ENCODE measurements at regions not wholly inside any gene's neighbourhood (a gene's known extent, or its start where the extent isn't known, plus 50 kb on each side); places are given as distances from the start of the nearest gene placed in this dataset.
"Not testable (repeated sequence)": the region's sequence is repeated elsewhere in the genome, so short reads cannot be mapped to it uniquely, and the experiment has no call there.

DNA sequence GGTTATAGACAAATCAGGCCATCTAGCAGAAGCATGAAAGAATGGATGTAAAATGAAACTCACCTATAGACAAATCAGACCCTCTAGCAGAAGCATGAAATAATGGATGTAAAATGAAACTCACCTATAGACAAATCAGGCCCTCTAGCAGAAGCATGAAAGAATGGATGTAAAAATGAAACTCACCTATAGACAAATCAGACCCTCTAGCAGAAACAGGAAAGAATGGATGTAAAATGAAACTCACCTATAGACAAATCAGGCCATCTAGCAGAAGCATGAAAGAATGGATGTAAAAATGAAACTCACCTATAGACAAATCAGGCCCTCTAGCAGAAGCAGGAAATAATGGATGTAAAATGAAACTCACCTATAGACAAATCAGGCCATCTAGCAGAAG is 137.9 kb downstream of the ASMT start:
- H3K4me2 ChIP-seq (ENCODE audit: control insufficient read depth, insufficient read depth); DNase-seq (ENCODE audit: low read depth, low spot score); SMC1A ChIA-PET (ENCODE audit: uncharacterized antibody, unreplicated experiment); H3K4me1 ChIP-seq (ENCODE audit: control insufficient read depth, insufficient read depth, low read length); intact Hi-C loops (cut with micrococcal nuclease; ENCODE audit: unreplicated experiment); H3K9ac ChIP-seq (ENCODE audit: control insufficient read depth, insufficient read depth, low read length); H3K79me2 ChIP-seq (ENCODE audit: control insufficient read depth, insufficient read depth, low read length); H2AFZ ChIP-seq (ENCODE audit: control insufficient read depth, low read depth, low read length); in situ Hi-C loops (cut with MboI); H3K36me3 ChIP-seq (ENCODE audit: control insufficient read depth in 2 of 2, insufficient read depth in 2 of 2, low read length in 1 of 2); H3K9me3 ChIP-seq (replicated peaks; ENCODE audit: control insufficient read depth, insufficient read depth, low read length); BruUV-seq (replicated peaks); RAD21 ChIA-PET (ENCODE audit: unreplicated experiment); H3K27ac ChIP-seq (ENCODE audit: control insufficient read depth, insufficient read depth); H3K4me3 ChIP-seq; H4K20me1 ChIP-seq (ENCODE audit: control insufficient read depth, insufficient read depth); H3K27me3 ChIP-seq (replicated peaks in 1 of 2; ENCODE audit: control insufficient read depth in 2 of 2, insufficient read depth in 2 of 2, low read length in 1 of 2); CTCF ChIA-PET; POLR2A ChIA-PET; ATAC-seq: not testable (repeated sequence)
- FAIRE-seq = peak; percentile 27
- TF ChIP-seq, protein P1, sequence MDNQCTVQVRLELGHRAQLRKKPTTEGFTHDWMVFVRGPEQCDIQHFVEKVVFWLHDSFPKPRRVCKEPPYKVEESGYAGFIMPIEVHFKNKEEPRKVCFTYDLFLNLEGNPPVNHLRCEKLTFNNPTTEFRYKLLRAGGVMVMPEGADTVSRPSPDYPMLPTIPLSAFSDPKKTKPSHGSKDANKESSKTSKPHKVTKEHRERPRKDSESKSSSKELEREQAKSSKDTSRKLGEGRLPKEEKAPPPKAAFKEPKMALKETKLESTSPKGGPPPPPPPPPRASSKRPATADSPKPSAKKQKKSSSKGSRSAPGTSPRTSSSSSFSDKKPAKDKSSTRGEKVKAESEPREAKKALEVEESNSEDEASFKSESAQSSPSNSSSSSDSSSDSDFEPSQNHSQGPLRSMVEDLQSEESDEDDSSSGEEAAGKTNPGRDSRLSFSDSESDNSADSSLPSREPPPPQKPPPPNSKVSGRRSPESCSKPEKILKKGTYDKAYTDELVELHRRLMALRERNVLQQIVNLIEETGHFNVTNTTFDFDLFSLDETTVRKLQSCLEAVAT (IDR thresholded peaks at IDR 0.05) = peak; percentile 99

DNA sequence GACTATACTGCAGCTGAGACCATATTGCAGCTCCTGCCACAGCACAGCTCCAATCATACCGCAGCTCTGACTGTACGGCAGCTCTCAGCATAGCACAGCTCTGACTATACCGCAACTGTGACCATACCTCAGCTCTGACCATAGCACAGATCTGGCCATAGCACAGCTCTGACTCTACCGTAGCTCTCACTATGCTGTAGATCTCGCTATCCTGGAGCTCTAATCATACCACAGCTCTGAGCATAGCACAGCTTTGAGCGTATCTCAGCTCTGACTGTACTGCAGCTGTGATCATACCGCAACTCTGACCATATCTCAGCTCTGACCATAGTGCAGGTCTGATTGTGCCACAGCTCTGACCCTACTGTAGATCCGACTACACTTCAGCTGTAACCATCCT is 139.2 kb downstream of the ASMT start:
- FAIRE-seq = no peak
- no TSS peak for BruUV-seq (replicated peaks)
- RAD21 ChIA-PET (ENCODE audit: unreplicated experiment) = no interaction called here
- POLR2A ChIA-PET = no interaction called here
- CTCF ChIA-PET = no interaction called here
- Histone ChIP-seq H3K4me2 (ENCODE audit: control insufficient read depth, insufficient read depth) (no peak overlapping the region), H3K27ac (ENCODE audit: control insufficient read depth, insufficient read depth) (no peak overlapping the region), H3K4me3 (no peak overlapping the region), H3K36me3 (ENCODE audit: control insufficient read depth in 2 of 2, insufficient read depth in 2 of 2, low read length in 1 of 2) (no peaks in the 10 kb centered on the region), H3K9me3 (replicated peaks; ENCODE audit: control insufficient read depth, insufficient read depth, low read length) (no peaks in the 10 kb centered on the region; the same call in 2 of the 3 replicates), H3K79me2 (ENCODE audit: control insufficient read depth, insufficient read depth, low read length) (no peaks in the 10 kb centered on the region), H3K4me1 (ENCODE audit: control insufficient read depth, insufficient read depth, low read length) (no peaks in the 10 kb centered on the region), H3K27me3 (replicated peaks in 1 of 2; ENCODE audit: control insufficient read depth in 2 of 2, insufficient read depth in 2 of 2, low read length in 1 of 2) (no peaks in the 10 kb centered on the region), H4K20me1 (ENCODE audit: control insufficient read depth, insufficient read depth) (no peaks in the 10 kb centered on the region), H2AFZ (ENCODE audit: control insufficient read depth, low read depth, low read length) (no peak overlapping the region), H3K9ac (ENCODE audit: control insufficient read depth, insufficient read depth, low read length) (no peak overlapping the region)
- TF ChIP-seq GABPA (IDR thresholded peaks at IDR 0.05; ENCODE audit: low read depth) (no peak), IKZF1 (conservative IDR thresholded peaks at IDR 0.05) (no peak), ZNF217 (IDR thresholded peaks at IDR 0.05) (no peak), FOXK2 (IDR thresholded peaks at IDR 0.05) (no peak), STAT1 (conservative IDR thresholded peaks at IDR 0.05) (no peak)
- TF ChIP-seq, protein P2, sequence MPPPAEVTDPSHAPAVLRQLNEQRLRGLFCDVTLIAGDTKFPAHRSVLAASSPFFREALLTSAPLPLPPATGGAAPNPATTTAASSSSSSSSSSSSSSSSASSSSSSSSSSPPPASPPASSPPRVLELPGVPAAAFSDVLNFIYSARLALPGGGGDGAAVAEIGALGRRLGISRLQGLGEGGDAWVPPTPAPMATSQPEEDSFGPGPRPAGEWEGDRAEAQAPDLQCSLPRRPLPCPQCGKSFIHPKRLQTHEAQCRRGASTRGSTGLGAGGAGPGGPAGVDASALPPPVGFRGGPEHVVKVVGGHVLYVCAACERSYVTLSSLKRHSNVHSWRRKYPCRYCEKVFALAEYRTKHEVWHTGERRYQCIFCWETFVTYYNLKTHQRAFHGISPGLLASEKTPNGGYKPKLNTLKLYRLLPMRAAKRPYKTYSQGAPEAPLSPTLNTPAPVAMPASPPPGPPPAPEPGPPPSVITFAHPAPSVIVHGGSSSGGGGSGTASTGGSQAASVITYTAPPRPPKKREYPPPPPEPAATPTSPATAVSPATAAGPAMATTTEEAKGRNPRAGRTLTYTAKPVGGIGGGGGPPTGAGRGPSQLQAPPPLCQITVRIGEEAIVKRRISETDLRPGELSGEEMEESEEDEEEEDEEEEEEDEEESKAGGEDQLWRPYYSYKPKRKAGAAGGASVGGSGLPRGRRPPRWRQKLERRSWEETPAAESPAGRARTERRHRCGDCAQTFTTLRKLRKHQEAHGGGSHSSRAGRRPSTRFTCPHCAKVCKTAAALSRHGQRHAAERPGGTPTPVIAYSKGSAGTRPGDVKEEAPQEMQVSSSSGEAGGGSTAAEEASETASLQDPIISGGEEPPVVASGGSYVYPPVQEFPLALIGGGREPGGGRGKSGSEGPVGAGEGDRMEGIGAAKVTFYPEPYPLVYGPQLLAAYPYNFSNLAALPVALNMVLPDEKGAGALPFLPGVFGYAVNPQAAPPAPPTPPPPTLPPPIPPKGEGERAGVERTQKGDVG (CRISPR knock-in tag; IDR thresholded peaks at IDR 0.05) = no peak
- no peak for DNase-seq (ENCODE audit: low read depth, low spot score)
- ATAC-seq = no peak
- intact Hi-C loops (cut with micrococcal nuclease; ENCODE audit: unreplicated experiment) (no loop called here), in situ Hi-C loops (cut with MboI) (no loop called here)
- WGBS (ENCODE audit: insufficient coverage, insufficient replicate concordance, low lambda C conversion rate, missing lambda C conversion rate) = 75% methylated on average over 8 of the region's 8 CpGs
- SMC1A ChIA-PET (ENCODE audit: uncharacterized antibody, unreplicated experiment) = no interaction called here
